Activated CD8-positive, alpha-beta memory T cell treated with anti-CD3 and anti-CD28 coated beads for 48 hours (primary cell): ENCODE measurements at regions not wholly inside any gene's neighbourhood (a gene's known extent, or its start where the extent isn't known, plus 50 kb on each side); places are given as distances from the start of the nearest gene placed in this dataset.
"Not testable (repeated sequence)": the region's sequence is repeated elsewhere in the genome, so short reads cannot be mapped to it uniquely, and the experiment has no call there.

Experiments
- DNase-seq, 3 experiments: peaks; one replicate each; pipeline ENCODE4 v3.0.0-alpha.2; 2020; ENCODE audit warnings: low read depth in 2 of 3, low spot score in 2 of 3

- DNase-seq: no peak
Observed at GRCh38 chr15:62218841-62219240, 53.8 kb upstream of the C2CD4B start.

- no peak for DNase-seq
Observed at GRCh38 chr15:62219799-62220198, 54.7 kb upstream of the C2CD4B start.

- no peak for DNase-seq
Observed at GRCh38 chr15:62223020-62223419, 57.9 kb upstream of the C2CD4B start.

- DNase-seq: no peak
Observed at GRCh38 chr15:62228604-62229003, 63.5 kb upstream of the C2CD4B start.

GRCh38 chr15:62231856-62232255 lies 66.8 kb upstream of the C2CD4B start:
- no peak for DNase-seq

GRCh38 chr15:62240121-62241096 lies 75.3 kb upstream of the C2CD4B start:
- DNase-seq: no peak

GRCh38 chr15:62241135-62241770 lies 76.2 kb upstream of the C2CD4B start:
- no peak for DNase-seq

- DNase-seq: no peak
Observed at GRCh38 chr15:62242999-62243398, 77.9 kb upstream of the C2CD4B start.

GRCh38 chr15:62244762-62245161 lies 79.7 kb upstream of the C2CD4B start:
- no peak for DNase-seq

- DNase-seq: no peak
Observed at GRCh38 chr15:62248277-62248984, 83.3 kb upstream of the C2CD4B start.

GRCh38 chr15:62249501-62249900 lies 84.4 kb upstream of the C2CD4B start:
- DNase-seq: no peak

- DNase-seq: no peak
Observed at GRCh38 chr15:62250186-62250585, 85.1 kb upstream of the C2CD4B start.

GRCh38 chr15:62250978-62251377 lies 85.9 kb upstream of the C2CD4B start:
- no peak for DNase-seq

- DNase-seq: no peak
Observed at GRCh38 chr15:62253294-62253693, 88.2 kb upstream of the C2CD4B start.

GRCh38 chr15:62254137-62254934 lies 89.3 kb upstream of the C2CD4B start:
- DNase-seq: peak; percentile 33 to 55 (median 54)

GRCh38 chr15:62256430-62256829 lies 91.3 kb upstream of the C2CD4B start:
- not testable (repeated sequence) for DNase-seq

- no peak for DNase-seq
Observed at GRCh38 chr15:62257996-62258521, 93.0 kb upstream of the C2CD4B start.

- no peak for DNase-seq
Observed at GRCh38 chr15:62262305-62262941, 97.3 kb upstream of the C2CD4B start.

GRCh38 chr15:62264196-62264595 lies 99.1 kb upstream of the C2CD4B start:
- no peak for DNase-seq

GRCh38 chr15:62269504-62269903 lies 104.4 kb upstream of the C2CD4B start:
- DNase-seq: no peak
